LNCaP clone FGC (cell line): ENCODE measurements at regions not wholly inside any gene's neighbourhood (a gene's known extent, or its start where the extent isn't known, plus 50 kb on each side); places are given as distances from the start of the nearest gene placed in this dataset.
"Not testable (repeated sequence)": the region's sequence is repeated elsewhere in the genome, so short reads cannot be mapped to it uniquely, and the experiment has no call there.

Experiments used
- DNase-seq: peaks from one replicate; pipeline ENCODE4 v3.0.0-alpha.2; 2011; ENCODE audit warnings: low read depth
- H3K4me3 ChIP-seq: 2 replicates; pipeline ENCODE4 v1.5.1; 2011; ENCODE audit warnings: mild to moderate bottlenecking, low read depth, low read length, control low read depth
- CTCF ChIP-seq: IDR thresholded peaks from 2 replicates; pipeline ENCODE4 v1.5.1; 2012; ENCODE audit warnings: mild to moderate bottlenecking; ENCODE audit not compliant: control insufficient read depth, insufficient read depth; ENCODE audit errors: extremely low read depth

- H3K4me3 ChIP-seq, result no peak overlapping the region
- TF ChIP-seq CTCF, result no peak
- DNase-seq, result no peak
These were observed 129.8 kb downstream of the MINAR1 start for GRCh38 chr15:79561982-79562381.

- no peak for DNase-seq
- no peak for TF ChIP-seq CTCF
- no peak overlapping the region for H3K4me3 ChIP-seq
These were observed 130.3 kb downstream of the MINAR1 start for GRCh38 chr15:79562403-79562815.

- DNase-seq, result no peak
- H3K4me3 ChIP-seq, result no peak overlapping the region
These were observed 130.8 kb downstream of the MINAR1 start for GRCh38 chr15:79562899-79563298.

GRCh38 chr15:79570004-79570403 lies 137.9 kb downstream of the MINAR1 start:
- H3K4me3 ChIP-seq, result no peak overlapping the region
- TF ChIP-seq CTCF, result no peak
- no peak for DNase-seq

More at GRCh38 chr15:79562899-79563298, 130.8 kb downstream of the MINAR1 start:
- no peak for TF ChIP-seq CTCF

GRCh38 chr15:79572691-79573404 lies 140.7 kb downstream of the MINAR1 start:
- no peak overlapping the region for H3K4me3 ChIP-seq
- DNase-seq, result no peak
- TF ChIP-seq CTCF, result no peak

- not testable (repeated sequence) for H3K4me3 ChIP-seq, DNase-seq
These were observed 142.5 kb downstream of the MINAR1 start for GRCh38 chr15:79574431-79575273.

- DNase-seq, result no peak
- no peak overlapping the region for H3K4me3 ChIP-seq
- no peak for TF ChIP-seq CTCF
These were observed 150.5 kb downstream of the MINAR1 start for GRCh38 chr15:79582650-79583049.
